Dermis microvascular lymphatic vessel endothelial cell (primary cell): ENCODE measurements at regions not wholly inside any gene's neighbourhood (a gene's known extent, or its start where the extent isn't known, plus 50 kb on each side); places are given as distances from the start of the nearest gene placed in this dataset.
"Not testable (repeated sequence)": the region's sequence is repeated elsewhere in the genome, so short reads cannot be mapped to it uniquely, and the experiment has no call there.

ENCODE experiments used
- DNase-seq, 2 donors: peaks; one replicate each; pipeline versions ENCODE4 v3.0.0 to v3.0.0-alpha.2; 2010; ENCODE audit warnings: low read depth in 2 of 2

GRCh38 chr5:40354171-40354570, 325.5 kb upstream of the PTGER4 start:
- DNase-seq: no peak

GRCh38 chr5:40353442-40353841, 326.3 kb upstream of the PTGER4 start:
- DNase-seq: no peak

- no peak for DNase-seq
Measured at GRCh38 chr5:40347981-40348725, 331.6 kb upstream of the PTGER4 start.

- DNase-seq: no peak
Measured at GRCh38 chr5:40346901-40347300, 332.8 kb upstream of the PTGER4 start.

GRCh38 chr5:40338434-40338833, 341.3 kb upstream of the PTGER4 start:
- not testable (repeated sequence) for DNase-seq

- no peak for DNase-seq
Measured at GRCh38 chr5:40334242-40334635, 345.5 kb upstream of the PTGER4 start.

GRCh38 chr5:40333459-40334241, 346.1 kb upstream of the PTGER4 start:
- DNase-seq: peak; percentile 59 to 94

- peak; percentile 5 to 58 for DNase-seq
Measured at GRCh38 chr5:40332970-40333369, 346.7 kb upstream of the PTGER4 start.

GRCh38 chr5:40331616-40332015, 348.1 kb upstream of the PTGER4 start:
- no peak for DNase-seq

- DNase-seq: peak; percentile 53 to 62
Measured at GRCh38 chr5:40321514-40321913, 358.2 kb upstream of the PTGER4 start.

- peak in 1 of 2 donors; percentile 12 for DNase-seq
Measured at GRCh38 chr5:40318395-40318794, 361.3 kb upstream of the PTGER4 start.

- DNase-seq: no peak
Measured at GRCh38 chr5:40317023-40317422, 362.7 kb upstream of the PTGER4 start.

GRCh38 chr5:40315126-40315525, 364.6 kb upstream of the PTGER4 start:
- no peak for DNase-seq

- DNase-seq: no peak
Measured at GRCh38 chr5:40314275-40314674, 365.4 kb upstream of the PTGER4 start.

GRCh38 chr5:40312205-40312604, 367.5 kb upstream of the PTGER4 start:
- DNase-seq: no peak

GRCh38 chr5:40309851-40310250, 369.9 kb upstream of the PTGER4 start:
- no peak for DNase-seq

GRCh38 chr5:40308867-40309266, 370.8 kb upstream of the PTGER4 start:
- no peak for DNase-seq

- DNase-seq: no peak
Measured at GRCh38 chr5:40307920-40308319, 371.8 kb upstream of the PTGER4 start.

- no peak for DNase-seq
Measured at GRCh38 chr5:40306869-40307487, 372.7 kb upstream of the PTGER4 start.

- DNase-seq: no peak
Measured at GRCh38 chr5:40292006-40292405, 387.7 kb upstream of the PTGER4 start.

- DNase-seq: peak in 1 of 2 donors; percentile 43
Measured at GRCh38 chr5:40291338-40291737, 388.4 kb upstream of the PTGER4 start.

- no peak for DNase-seq
Measured at GRCh38 chr5:40288800-40289485, 390.8 kb upstream of the PTGER4 start.
